GM12892 (cell line): ENCODE measurements at regions not wholly inside any gene's neighbourhood (a gene's known extent, or its start where the extent isn't known, plus 50 kb on each side); places are given as distances from the start of the nearest gene placed in this dataset.

Source experiments
- DNase-seq: peaks from one replicate; pipeline ENCODE4 v3.0.0; 2011; ENCODE audit not compliant: insufficient read length
- FAIRE-seq: peaks from 2 replicates; lab custom pipeline; 2011; peaks lifted over from hg19 to GRCh38; lab: Jason Lieb, UNC
- POLR2A ChIP-seq: IDR thresholded peaks from 2 replicates; pipeline ENCODE4 v1.6.1; 2011; ENCODE audit warnings: low read depth, low read length, control low read depth
- POLR2AphosphoS5 ChIP-seq: IDR thresholded peaks from 2 replicates; pipeline ENCODE4 v1.6.1; 2011; ENCODE audit warnings: low read depth, low read length, control low read depth
- TAF1 ChIP-seq: IDR thresholded peaks from 2 replicates; pipeline ENCODE4 v1.6.1; 2011; ENCODE audit warnings: low read depth, mild to moderate bottlenecking, control low read depth, low read length, borderline replicate concordance

GRCh38 chr10:124143721-124144120, 50.3 kb upstream of the CHST15 start:
- FAIRE-seq (no peak), DNase-seq (no peak)
- no peak for TF ChIP-seq TAF1
- no peak for TF ChIP-seq POLR2A
- TF ChIP-seq POLR2AphosphoS5, result no peak
